PC-3 (cell line): ENCODE measurements at regions not wholly inside any gene's neighbourhood (a gene's known extent, or its start where the extent isn't known, plus 50 kb on each side); places are given as distances from the start of the nearest gene placed in this dataset.

Experiments
- EZH2 ChIP-seq: fragments of 300-600 bp; sonication (generic); IDR thresholded peaks from one replicate; pipeline ENCODE4 v1.6.1; 2017; ENCODE audit warnings: antibody characterized with exemption, mild to moderate bottlenecking, low read length; ENCODE audit not compliant: unreplicated experiment
- TF ChIP-seq, protein P1 (sequence below): fragments of 300-600 bp; sonication (generic); conservative IDR thresholded peaks from 2 replicates; pipeline ENCODE4 v1.5.1; 2017; ENCODE audit warnings: antibody characterized with exemption, low read depth, mild to moderate bottlenecking, low read length

GRCh38 chr4:114442856-114443255 is 155.8 kb upstream of the UGT8 start:
- TF ChIP-seq, protein P1, sequence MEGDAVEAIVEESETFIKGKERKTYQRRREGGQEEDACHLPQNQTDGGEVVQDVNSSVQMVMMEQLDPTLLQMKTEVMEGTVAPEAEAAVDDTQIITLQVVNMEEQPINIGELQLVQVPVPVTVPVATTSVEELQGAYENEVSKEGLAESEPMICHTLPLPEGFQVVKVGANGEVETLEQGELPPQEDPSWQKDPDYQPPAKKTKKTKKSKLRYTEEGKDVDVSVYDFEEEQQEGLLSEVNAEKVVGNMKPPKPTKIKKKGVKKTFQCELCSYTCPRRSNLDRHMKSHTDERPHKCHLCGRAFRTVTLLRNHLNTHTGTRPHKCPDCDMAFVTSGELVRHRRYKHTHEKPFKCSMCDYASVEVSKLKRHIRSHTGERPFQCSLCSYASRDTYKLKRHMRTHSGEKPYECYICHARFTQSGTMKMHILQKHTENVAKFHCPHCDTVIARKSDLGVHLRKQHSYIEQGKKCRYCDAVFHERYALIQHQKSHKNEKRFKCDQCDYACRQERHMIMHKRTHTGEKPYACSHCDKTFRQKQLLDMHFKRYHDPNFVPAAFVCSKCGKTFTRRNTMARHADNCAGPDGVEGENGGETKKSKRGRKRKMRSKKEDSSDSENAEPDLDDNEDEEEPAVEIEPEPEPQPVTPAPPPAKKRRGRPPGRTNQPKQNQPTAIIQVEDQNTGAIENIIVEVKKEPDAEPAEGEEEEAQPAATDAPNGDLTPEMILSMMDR, result no peak
- no peak for TF ChIP-seq EZH2
